T-cell (primary cell): ENCODE measurements at regions not wholly inside any gene's neighbourhood (a gene's known extent, or its start where the extent isn't known, plus 50 kb on each side); places are given as distances from the start of the nearest gene placed in this dataset.
"Not testable (repeated sequence)": the region's sequence is repeated elsewhere in the genome, so short reads cannot be mapped to it uniquely, and the experiment has no call there.

Experiments used
- ATAC-seq, 4 experiments: fragments of 200-7000 bp in 3 of 4; fragments of 150-1000 bp in 1 of 4; cut with Tn5 transposase; replicated peaks in 1 of 4; 1 replicate in 3 of 4; 2 replicates in 1 of 4; pipeline ENCODE4 v1.10.0; 2021; ENCODE audit warnings: moderate library complexity in 3 of 4, mild to moderate bottlenecking in 2 of 4, moderate number of reproducible peaks in 1 of 4
- CTCF ChIA-PET, 2 donors: fragments of 300-600 bp; sonication (Branson Sonifier 250); formaldehyde crosslinking; loops; one replicate each; lab custom pipeline; 2022; ENCODE audit warnings: antibody characterized with exemption in 2 of 2; lab: Charles Lee
- POLR2A ChIA-PET, 2 donors: fragments of 300-600 bp; sonication (Branson Sonifier 250); formaldehyde crosslinking; loops; one replicate each; lab custom pipeline; 2022; ENCODE audit warnings: antibody characterized with exemption in 2 of 2; lab: Charles Lee
- DNase-seq, 35 experiments: peaks; one replicate each; pipeline versions ENCODE4 v3.0.0 to v3.0.0-alpha.2; 2013 to 2023
- H3K27ac ChIP-seq: one replicate; pipeline ENCODE4 v1.5.1; 2013; ENCODE audit warnings: low read length
- H3K27me3 ChIP-seq, 2 experiments: replicated peaks in 1 of 2; 1 replicate in 1 of 2; 2 replicates in 1 of 2; pipeline versions ENCODE4 v1.6.1 to v1.7.0; 2013; ENCODE audit warnings: low read length in 1 of 2, mixed read lengths in 1 of 2; ENCODE audit not compliant: control insufficient read depth in 2 of 2, insufficient read depth in 2 of 2; ENCODE audit errors: extremely low read depth in 1 of 2
- H3K36me3 ChIP-seq, 2 donors: 1 replicate in 1 of 2; 2 replicates in 1 of 2; pipeline versions ENCODE4 v1.6.1 to v1.7.0; 2013; ENCODE audit warnings: low read length in 1 of 2; ENCODE audit not compliant: control insufficient read depth in 2 of 2, insufficient read depth in 1 of 2; ENCODE audit errors: extremely low read depth in 1 of 2
- H3K4me1 ChIP-seq, 2 experiments: 1 replicate in 1 of 2; 2 replicates in 1 of 2; pipeline versions ENCODE4 v1.6.1 to v1.7.0; 2013; ENCODE audit warnings: low read length in 2 of 2, mixed read lengths in 1 of 2; ENCODE audit not compliant: insufficient read depth in 2 of 2, control insufficient read depth in 1 of 2; ENCODE audit errors: extremely low read depth in 1 of 2
- H3K4me3 ChIP-seq, 2 donors: 1 replicate in 1 of 2; 2 replicates in 1 of 2; pipeline versions ENCODE4 v1.5.1 to v1.7.0; 2013; ENCODE audit warnings: mild to moderate bottlenecking in 2 of 2, low read length in 1 of 2, moderate library complexity in 1 of 2; ENCODE audit not compliant: control insufficient read depth in 1 of 2; ENCODE audit errors: extremely low read depth in 1 of 2
- H3K9me3 ChIP-seq: 2 replicates; pipeline ENCODE4 v1.7.0; 2013
- H3K27ac Mint-ChIP-seq, 2 donors: one replicate each; pipeline ENCODE4 v1.8.0; 2020 to 2021; ENCODE audit warnings: mild to moderate bottlenecking in 2 of 2, mixed read lengths in 2 of 2
- H3K27me3 Mint-ChIP-seq, 2 donors: one replicate each; pipeline ENCODE4 v1.8.0; 2021 to 2022; ENCODE audit warnings: mixed read lengths in 2 of 2
- H3K36me3 Mint-ChIP-seq: one replicate; pipeline ENCODE4 v1.8.0; 2021; ENCODE audit warnings: mixed read lengths
- H3K4me1 Mint-ChIP-seq, 3 donors: one replicate each; pipeline ENCODE4 v1.8.0; 2020 to 2022; ENCODE audit warnings: mixed read lengths in 3 of 3, mild to moderate bottlenecking in 1 of 3
- H3K4me3 Mint-ChIP-seq, 3 donors: one replicate each; pipeline ENCODE4 v1.8.0; 2020 to 2022; ENCODE audit warnings: mild to moderate bottlenecking in 3 of 3, mixed read lengths in 3 of 3, moderate library complexity in 3 of 3
- H3K9me3 Mint-ChIP-seq, 3 donors: one replicate each; pipeline ENCODE4 v1.8.0; 2020 to 2022; ENCODE audit warnings: mixed read lengths in 3 of 3
- WGBS: methylation state at CpG from one replicate; pipeline ENCODE4 v1.1.5; 2013; ENCODE audit warnings: missing lambda C conversion rate; ENCODE audit not compliant: insufficient coverage; 5-methylcytosine and 5-hydroxymethylcytosine counted together

DNA sequence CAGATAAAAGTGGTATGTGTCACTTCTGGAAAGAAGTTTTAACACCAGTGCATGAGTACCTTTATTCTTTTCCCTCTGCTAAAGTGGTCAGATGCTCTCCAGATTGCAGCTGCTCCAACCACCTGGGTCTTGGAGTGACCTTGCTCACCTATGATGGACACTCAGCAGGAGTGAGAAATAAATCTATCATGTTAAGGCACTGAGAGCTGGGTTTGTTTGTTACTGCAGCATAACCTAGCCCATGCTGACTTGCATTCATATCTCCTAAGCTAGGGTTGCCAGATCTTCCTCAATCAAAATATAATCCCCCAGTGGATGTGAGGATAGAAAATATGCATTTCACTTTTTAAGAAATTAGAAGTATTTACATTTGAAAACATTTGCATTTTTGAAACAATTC, 295.9 kb downstream of the AGTPBP1 start:
- Mint-ChIP-seq H3K36me3 (no peaks in the 10 kb centered on the region), H3K9me3 (peaks cover 10 to 13% (median 11%) of the 10 kb centered on the region in 3 donors), H3K27ac (no peak overlapping the region), H3K27me3 (peaks cover 3 to 7% of the 10 kb centered on the region in 2 donors), H3K4me1 (no peaks in the 10 kb centered on the region), H3K4me3 (no peak overlapping the region)
- ChIA-PET POLR2A (no interaction called here), CTCF (no interaction called here)
- no peak overlapping the region for H3K27ac ChIP-seq
- no peak for DNase-seq
- no peaks in the 10 kb centered on the region for H3K4me1 ChIP-seq
- no peaks in the 10 kb centered on the region for H3K9me3 ChIP-seq
- ATAC-seq, result no peak
- no peak overlapping the region for H3K4me3 ChIP-seq
- H3K36me3 ChIP-seq, result no peaks in the 10 kb centered on the region
- H3K27me3 ChIP-seq, result no peaks in the 10 kb centered on the region

DNA sequence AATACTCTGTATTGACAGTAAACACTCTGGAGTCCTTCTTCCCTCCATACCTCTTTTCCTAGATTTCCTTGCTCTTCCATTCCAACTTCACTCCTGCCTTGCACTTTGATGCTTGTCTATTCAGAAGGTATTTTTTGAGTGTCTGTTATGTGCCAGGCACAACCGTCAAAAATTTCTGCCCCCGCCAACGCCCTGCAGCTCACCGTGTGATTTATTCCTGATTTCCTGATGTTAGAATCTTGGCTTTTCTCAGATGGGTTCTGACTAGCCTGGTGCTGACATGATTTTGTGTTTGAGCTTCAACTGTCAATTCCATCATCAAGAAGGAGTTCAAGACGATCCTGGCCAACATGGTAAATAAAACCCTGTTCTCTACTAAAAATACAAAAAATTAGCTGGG, 297.5 kb downstream of the AGTPBP1 start:
- H3K4me3 Mint-ChIP-seq, result no peak overlapping the region
- no peak for DNase-seq
- Histone ChIP-seq H3K4me1 (no peaks in the 10 kb centered on the region), H3K9me3 (no peaks in the 10 kb centered on the region), H3K27me3 (no peaks in the 10 kb centered on the region), H3K36me3 (no peaks in the 10 kb centered on the region), H3K4me3 (no peak overlapping the region), H3K27ac (no peak overlapping the region)
- no peaks in the 10 kb centered on the region for H3K27me3 Mint-ChIP-seq
- peaks cover 4 to 13% (median 10%) of the 10 kb centered on the region in 3 donors for H3K9me3 Mint-ChIP-seq
- H3K4me1 Mint-ChIP-seq, result no peaks in the 10 kb centered on the region
- no peak for ATAC-seq
- CTCF ChIA-PET, result no interaction called here
- H3K27ac Mint-ChIP-seq, result no peak overlapping the region
- POLR2A ChIA-PET, result no interaction called here
- no peaks in the 10 kb centered on the region for H3K36me3 Mint-ChIP-seq
- WGBS, result 90% methylated on average over 3 of the region's 5 CpGs

DNA sequence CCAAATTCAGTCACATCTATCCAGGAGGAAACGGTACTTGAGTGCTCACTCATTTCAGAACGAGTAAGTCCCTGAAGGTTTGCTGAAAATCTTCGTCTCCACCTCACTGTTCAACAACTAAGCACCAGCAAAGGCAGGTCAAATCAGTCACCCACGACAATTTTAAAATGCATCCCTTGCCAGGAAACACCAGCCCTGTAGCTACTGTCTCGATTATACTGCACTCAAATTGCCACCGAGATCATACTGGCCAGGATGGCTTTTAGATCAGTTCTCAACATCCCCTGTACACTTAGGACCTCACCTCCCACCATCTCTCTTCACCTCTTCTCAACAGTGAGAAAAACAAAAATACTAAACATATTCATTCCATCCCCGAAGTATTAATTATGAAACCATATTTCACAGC, 298.6 kb downstream of the AGTPBP1 start:
- no peak overlapping the region for H3K4me3 Mint-ChIP-seq
- DNase-seq (no peak), ATAC-seq (no peak)
- no peaks in the 10 kb centered on the region for H3K4me1 ChIP-seq
- no peaks in the 10 kb centered on the region for H3K36me3 Mint-ChIP-seq
- H3K27me3 ChIP-seq, result no peaks in the 10 kb centered on the region
- CTCF ChIA-PET, result no interaction called here
- H3K9me3 Mint-ChIP-seq, result peaks cover 4 to 19% (median 10%) of the 10 kb centered on the region in 3 donors
- no peaks in the 10 kb centered on the region for H3K27me3 Mint-ChIP-seq
- H3K27ac ChIP-seq, result no peak overlapping the region
- WGBS, result 61% methylated on average over 7 of the region's 7 CpGs
- H3K36me3 ChIP-seq, result no peaks in the 10 kb centered on the region
- H3K27ac Mint-ChIP-seq, result no peak overlapping the region
- H3K9me3 ChIP-seq, result no peaks in the 10 kb centered on the region
- POLR2A ChIA-PET, result no interaction called here
- H3K4me3 ChIP-seq, result no peak overlapping the region
- H3K4me1 Mint-ChIP-seq, result no peaks in the 10 kb centered on the region

DNA sequence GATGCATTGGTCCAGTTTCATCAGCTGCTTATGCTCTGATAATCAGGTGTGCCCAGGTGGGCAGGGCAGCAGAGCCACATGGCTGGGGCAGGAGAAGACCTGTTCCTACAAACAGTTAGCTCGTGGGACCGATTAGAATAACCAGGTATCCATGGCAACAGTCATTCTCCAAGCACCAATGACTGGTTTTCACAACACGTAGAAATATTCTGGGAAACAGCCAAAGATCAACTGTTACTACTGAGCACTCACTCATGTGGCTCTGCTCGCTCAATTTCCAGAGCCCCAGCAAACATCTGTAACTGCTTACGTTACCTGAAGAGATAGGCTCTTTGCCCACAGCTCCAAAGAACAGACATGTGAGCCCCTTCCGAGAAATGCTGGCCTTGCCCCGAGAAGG, 302.0 kb downstream of the AGTPBP1 start:
- Mint-ChIP-seq H3K9me3 (peaks cover 0 to 6% (median 0%) of the 10 kb centered on the region in 3 donors), H3K27me3 (peaks cover 0 to 2% of the 10 kb centered on the region in 2 donors), H3K4me3 (no peak overlapping the region), H3K27ac (no peak overlapping the region), H3K4me1 (no peaks in the 10 kb centered on the region), H3K36me3 (no peaks in the 10 kb centered on the region)
- Histone ChIP-seq H3K27ac (no peak overlapping the region), H3K4me1 (no peaks in the 10 kb centered on the region), H3K9me3 (no peaks in the 10 kb centered on the region), H3K36me3 (no peaks in the 10 kb centered on the region), H3K4me3 (no peak overlapping the region), H3K27me3 (no peaks in the 10 kb centered on the region)
- WGBS, result 82% methylated on average over 3 of the region's 7 CpGs
- ATAC-seq (no peak), DNase-seq (no peak)
- ChIA-PET POLR2A (no interaction called here), CTCF (no interaction called here)

DNA sequence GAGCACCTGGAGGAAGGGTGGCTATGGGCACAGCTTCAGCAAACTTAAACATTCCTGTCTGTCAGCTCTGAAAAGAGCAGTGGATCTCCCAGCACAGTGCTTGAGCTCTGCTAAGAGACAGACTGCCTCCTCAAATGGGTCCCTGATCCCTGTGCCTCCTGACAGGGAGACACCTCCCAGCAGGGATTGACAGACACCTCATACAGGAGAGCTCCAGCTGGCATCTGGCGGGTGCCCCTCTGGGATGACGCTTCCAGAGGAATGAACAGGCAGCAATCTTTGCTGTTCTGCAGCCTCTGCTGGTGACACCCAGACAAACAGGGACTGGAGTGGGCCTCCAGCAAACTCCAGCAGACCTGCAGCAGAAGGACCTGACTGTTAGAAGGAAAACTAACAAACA, 307.8 kb downstream of the AGTPBP1 start:
- H3K36me3 ChIP-seq, H3K27ac Mint-ChIP-seq, H3K4me1 Mint-ChIP-seq, POLR2A ChIA-PET, H3K4me3 Mint-ChIP-seq, CTCF ChIA-PET, H3K27ac ChIP-seq, ATAC-seq, H3K9me3 Mint-ChIP-seq, DNase-seq, H3K4me3 ChIP-seq, H3K9me3 ChIP-seq, H3K4me1 ChIP-seq, H3K36me3 Mint-ChIP-seq: not testable (repeated sequence)
- H3K27me3 ChIP-seq, result peaks cover 0 to 23% of the 10 kb centered on the region in 2 experiments
- WGBS, result 100% methylated on average over 2 of the region's 2 CpGs
- H3K27me3 Mint-ChIP-seq, result peaks cover 17 to 20% of the 10 kb centered on the region in 2 donors

DNA sequence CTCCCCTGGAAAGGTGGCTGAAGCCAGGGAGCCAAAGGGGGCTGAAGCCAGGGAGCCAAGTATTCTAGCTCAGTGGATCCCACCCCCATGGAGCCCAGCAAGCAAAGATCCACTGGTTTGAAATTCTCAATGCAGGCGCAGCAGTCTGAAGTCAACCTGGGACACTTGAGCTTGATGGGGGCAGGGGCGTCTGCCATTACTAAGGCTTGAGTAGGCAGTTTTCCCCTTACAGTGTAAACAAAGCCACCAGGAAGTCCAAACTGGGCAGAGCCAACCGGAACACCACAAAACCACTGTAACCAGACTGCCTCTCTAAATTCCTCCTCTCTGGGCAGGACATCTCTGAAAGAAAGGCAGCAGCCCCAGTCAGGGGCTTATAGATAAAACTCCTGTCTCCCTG, 308.2 kb downstream of the AGTPBP1 start:
- H3K4me1 ChIP-seq, ATAC-seq, H3K36me3 ChIP-seq, H3K4me3 Mint-ChIP-seq, POLR2A ChIA-PET, H3K9me3 ChIP-seq, DNase-seq, H3K4me3 ChIP-seq, CTCF ChIA-PET, H3K4me1 Mint-ChIP-seq, H3K36me3 Mint-ChIP-seq, H3K9me3 Mint-ChIP-seq, H3K27ac Mint-ChIP-seq, H3K27ac ChIP-seq: not testable (repeated sequence)
- peaks cover 0 to 24% of the 10 kb centered on the region in 2 experiments for H3K27me3 ChIP-seq
- no CpG with 5 or more reads among the region's 3 CpGs for WGBS
- H3K27me3 Mint-ChIP-seq, result peaks cover 21 to 24% of the 10 kb centered on the region in 2 donors

DNA sequence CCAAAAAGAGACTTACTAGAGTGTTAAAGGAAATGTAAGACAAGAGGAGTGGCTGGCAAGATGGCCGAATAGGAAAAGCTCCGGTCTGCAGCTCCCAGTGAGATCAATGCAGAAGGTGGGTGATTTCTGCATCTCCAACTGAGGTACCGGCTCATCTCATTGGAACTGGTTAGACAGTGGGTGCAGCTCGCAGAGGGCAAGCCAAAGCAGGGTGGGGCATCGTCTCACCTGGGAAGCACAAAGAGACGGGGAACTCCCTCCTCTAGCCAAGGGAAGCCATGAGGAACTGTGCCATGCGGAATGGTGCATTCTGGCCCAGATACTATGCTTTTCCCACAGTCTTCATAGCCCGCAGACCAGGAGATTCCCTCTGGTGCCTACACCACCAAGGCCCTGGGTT, 308.7 kb downstream of the AGTPBP1 start:
- H3K4me3 Mint-ChIP-seq, result no peak overlapping the region
- ChIA-PET POLR2A (interaction anchor here in 1 of 2 donors (0.6 kb wide), 1 partner anchor 1187 kb away, joined by 3 read pairs; no protein-coding TSS in a partner anchor), CTCF (no interaction called here)
- no peaks in the 10 kb centered on the region for H3K36me3 Mint-ChIP-seq
- H3K4me1 Mint-ChIP-seq, result no peaks in the 10 kb centered on the region
- H3K4me1 ChIP-seq, result no peaks in the 10 kb centered on the region
- H3K9me3 ChIP-seq, result no peaks in the 10 kb centered on the region
- 81% methylated on average over 7 of the region's 8 CpGs for WGBS
- H3K36me3 ChIP-seq, result no peaks in the 10 kb centered on the region
- no peaks in the 10 kb centered on the region for H3K9me3 Mint-ChIP-seq
- DNase-seq, result no peak
- H3K27ac ChIP-seq, result no peak overlapping the region
- H3K27ac Mint-ChIP-seq, result no peak overlapping the region
- no peak overlapping the region for H3K4me3 ChIP-seq
- peaks cover 26 to 28% of the 10 kb centered on the region in 2 donors for H3K27me3 Mint-ChIP-seq
- H3K27me3 ChIP-seq, result peaks cover 0 to 24% of the 10 kb centered on the region in 2 experiments
- ATAC-seq, result no peak
